HG02678 (cell line): ENCODE measurements at regions not wholly inside any gene's neighbourhood (a gene's known extent, or its start where the extent isn't known, plus 50 kb on each side); places are given as distances from the start of the nearest gene placed in this dataset.
"Not testable (repeated sequence)": the region's sequence is repeated elsewhere in the genome, so short reads cannot be mapped to it uniquely, and the experiment has no call there.

Experiments
- ATAC-seq: cut with Tn5 transposase; IDR thresholded peaks from one replicate; pipeline ENCODE4 v1.9.1; 2021; ENCODE audit warnings: mild to moderate bottlenecking, moderate library complexity; ENCODE audit not compliant: unreplicated experiment

DNA sequence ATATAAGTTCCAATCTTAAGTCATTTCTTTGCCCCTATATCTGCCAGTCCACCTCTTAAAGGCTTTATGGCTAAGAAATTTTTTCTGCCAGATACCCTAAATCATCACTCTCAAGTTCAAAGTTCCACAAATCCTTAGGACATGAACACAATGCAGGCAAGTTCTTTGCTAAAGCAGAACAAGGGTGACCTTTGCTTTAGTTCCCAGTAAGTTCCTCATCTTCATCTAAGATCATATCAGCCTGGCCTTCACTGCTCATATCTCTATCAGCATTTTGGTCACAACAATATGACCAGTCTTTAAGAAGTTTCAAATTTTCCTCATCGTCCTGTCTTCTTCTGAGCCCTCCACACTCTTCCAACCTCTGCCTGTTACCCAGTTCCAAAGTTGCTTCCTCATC, 402.2 kb upstream of the RUNX1 start:
- no peak for ATAC-seq

DNA sequence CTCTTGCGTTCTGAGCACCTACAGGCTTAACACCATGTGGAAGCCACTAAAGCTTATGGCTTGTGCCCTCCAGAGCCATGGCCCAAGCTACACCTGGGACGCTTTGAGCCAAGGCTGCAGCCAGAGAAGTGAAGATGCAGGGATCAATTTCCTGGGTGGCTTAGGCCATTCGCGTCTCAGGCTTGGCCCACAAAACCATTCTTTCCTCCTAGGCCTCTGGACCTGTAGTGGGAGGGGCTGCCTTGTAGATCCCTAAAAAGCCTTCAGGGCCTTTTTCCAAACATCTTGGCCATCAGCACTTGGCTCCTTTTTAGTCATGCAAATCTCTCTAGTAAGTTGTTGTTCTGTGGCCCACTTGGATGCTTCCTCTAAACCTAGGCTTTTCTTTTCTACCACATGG, 401.7 kb upstream of the RUNX1 start:
- no peak for ATAC-seq

DNA sequence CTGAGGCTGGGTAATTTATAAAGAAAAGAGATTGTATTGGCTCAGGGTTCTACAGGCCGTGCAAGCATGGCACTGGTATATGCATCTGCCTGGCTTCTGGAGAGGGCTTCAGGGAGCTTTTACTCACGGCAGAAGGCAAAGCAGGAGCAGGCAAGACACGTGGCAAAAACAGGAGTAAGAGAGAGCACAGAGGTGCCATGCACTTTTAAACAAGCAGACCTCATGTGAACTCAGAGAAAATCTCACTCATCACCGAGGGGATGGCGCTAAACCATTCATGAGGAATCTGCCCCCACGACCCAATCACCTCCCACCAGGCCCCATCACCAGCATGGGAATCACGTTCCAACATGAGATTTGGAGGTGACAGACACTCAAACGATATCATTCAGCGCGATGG, 400.7 kb upstream of the RUNX1 start:
- no peak for ATAC-seq

DNA sequence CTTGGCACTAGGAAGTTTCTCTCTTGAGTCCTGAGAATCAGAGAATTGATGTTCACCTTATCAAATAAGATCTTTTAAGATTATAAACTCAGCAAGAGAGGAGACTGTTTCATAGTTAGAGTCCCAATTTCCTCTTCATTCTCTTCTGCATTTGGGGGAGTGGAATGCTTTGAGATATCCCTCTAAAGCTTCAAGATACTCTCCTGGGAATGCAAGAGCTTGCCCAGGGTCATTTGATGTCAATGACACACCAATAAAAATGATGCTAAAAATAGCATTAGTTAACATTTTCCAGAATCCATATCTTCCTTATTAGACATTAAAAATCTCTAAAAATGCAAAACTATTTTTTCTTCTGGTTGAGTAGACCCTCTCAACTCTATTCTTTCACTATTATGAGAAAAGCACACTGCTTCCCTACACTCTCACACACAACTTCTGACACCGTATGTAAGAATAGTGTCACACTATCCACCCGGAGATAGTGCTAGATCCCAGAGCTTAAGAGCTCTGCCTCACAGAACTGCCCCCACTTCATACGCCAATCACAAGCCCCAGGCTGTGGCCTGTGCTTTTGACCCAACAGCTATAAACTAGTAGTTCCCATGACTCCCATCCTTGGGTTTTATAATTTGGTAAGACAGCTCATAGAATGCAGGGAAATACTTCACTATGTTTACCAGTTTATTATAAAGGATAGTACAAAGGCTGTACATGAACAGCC, 399.9 kb upstream of the RUNX1 start:
- ATAC-seq, result no peak

DNA sequence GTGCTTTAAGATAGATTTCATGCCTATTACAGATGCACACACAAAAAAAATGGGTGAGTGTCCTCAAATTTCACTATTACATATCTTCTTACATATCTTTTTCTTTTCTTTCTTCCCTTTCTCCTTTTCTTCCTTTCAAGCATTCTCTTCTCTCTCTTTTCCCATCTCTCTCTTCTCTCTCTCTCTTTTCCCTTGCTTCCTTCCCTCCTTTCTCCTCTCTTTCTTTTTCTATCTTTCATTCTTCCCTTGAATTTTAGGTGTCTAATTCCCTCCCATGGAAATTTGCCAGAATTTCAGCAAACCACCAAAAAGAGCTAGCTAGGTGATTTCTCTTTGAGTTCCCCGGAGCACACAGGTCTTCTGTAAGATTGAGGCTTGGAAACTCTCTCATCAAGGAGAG, 395.3 kb upstream of the RUNX1 start:
- no peak for ATAC-seq

DNA sequence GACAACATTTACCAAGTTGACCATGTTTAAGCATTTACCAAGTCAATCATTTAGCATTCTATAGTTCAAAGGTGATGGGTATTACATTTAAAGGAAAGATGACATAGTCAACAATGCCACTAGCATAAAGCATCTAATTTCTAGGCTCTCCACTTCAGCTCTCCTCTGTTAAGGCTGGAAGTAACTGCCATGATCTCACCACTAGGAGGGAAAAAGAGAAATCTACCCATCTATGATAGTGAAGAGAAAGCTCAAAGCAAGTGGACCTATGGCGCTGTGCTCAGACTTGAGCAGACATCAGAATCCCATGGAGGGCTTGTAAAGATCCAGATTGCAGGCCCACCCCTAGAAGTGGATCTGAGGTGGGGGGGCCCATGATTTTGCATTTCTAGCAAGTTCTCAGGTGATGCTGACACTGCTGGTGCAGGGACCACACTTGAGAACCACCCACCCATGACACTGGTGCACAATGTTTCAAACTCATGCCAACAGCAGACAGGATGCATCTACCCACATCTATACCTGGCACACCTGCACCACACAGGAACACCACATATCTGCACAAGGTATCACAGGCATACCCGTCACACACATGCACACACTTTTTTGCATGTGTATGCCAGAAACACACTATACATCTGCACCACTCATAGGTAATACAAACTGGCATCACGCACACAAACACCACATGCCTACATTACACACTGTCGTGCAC, 392.9 kb upstream of the RUNX1 start:
- ATAC-seq, result no peak

DNA sequence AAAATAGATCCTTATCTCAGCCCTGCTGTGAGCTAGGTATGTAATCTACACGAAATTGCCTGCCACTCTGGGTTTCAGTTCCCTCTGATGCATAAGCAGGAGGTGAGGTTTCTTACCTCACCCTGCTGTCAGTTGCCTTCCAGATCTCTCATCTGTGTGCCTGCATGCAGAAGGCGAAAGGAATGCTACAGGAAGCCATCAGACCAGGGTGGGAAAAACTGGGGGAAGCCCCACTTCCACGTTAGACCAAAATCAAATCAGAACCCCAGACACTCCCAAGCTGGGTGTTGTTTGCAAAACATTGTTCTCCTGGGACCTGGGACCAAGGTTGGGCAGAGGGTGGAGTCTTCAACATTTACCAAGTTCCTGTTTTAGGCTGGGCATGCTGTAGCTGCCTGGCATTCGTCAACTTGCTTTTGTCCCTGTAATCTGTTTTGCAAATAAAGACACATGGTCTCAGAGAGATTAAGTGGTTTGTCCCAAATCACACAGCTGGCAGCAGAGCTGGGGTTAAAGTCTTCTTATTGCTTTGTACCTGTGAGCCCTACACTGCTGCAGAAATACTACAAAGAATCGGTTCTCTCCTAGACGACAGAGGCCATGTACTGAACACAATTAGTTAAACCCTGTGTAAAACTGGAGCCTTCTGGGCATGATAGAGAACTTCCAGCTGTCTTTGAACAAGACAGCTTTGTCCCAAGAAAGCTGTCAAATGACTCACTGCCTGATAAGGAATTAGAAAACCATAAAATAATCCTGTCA, 389.7 kb upstream of the RUNX1 start:
- no peak for ATAC-seq

DNA sequence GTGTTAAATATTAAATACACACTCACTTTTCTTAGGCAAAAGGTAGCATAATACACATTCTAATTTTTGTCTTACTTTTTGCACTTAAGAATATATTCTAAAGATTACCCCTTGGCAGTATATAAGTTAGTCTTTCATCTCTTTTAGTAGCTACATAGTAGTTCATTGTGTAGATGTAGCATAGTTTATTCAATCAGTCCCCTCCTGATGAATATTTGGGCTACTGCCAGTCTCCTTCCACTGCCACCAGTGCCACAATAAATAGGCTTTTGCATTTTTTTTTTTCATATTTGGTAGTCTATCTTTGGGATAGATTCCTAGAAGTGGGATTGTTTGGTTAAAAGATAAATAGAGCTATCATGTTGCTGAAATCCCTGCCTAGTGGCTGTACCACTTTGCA, 388.8 kb upstream of the RUNX1 start:
- ATAC-seq, result no peak

DNA sequence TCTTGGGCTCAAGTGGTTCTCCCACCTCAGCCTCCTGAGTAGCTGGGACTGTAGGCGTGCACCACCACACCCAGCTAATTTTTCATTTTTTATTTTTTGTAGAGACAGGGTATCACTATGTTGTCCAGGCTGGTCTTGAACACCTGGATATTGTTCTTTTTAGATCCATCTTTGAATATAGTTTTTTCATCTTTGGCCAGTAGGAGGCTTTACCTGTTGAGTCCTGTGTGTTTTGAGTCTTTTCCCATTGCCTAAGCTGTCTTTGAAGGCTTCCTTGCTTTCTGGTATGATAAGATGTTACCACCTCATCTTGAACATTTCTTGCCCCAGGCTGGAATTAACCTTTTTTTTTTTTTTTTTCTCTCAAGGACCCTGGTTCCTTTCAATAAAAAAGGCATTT, 387.8 kb upstream of the RUNX1 start:
- ATAC-seq, result no peak

DNA sequence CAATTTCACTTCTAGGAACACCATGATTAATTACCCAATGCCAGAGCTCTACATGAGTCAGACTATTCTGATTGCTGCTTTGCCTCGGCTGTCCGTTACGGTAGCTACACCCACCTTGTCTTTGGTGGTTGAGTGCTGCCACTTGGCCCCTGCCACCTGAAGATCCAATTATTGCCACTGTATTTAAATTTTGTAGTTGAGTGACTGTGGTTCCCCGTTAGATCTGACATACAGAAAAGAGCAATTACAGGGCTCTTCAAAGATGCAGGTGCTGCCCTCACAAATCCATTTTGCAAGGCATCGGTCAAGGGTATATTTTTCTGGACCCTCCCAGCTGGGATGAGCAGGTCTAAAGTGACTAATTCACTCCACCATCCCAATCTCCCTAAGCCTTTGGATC, 383.5 kb upstream of the RUNX1 start:
- ATAC-seq, result not testable (repeated sequence)

DNA sequence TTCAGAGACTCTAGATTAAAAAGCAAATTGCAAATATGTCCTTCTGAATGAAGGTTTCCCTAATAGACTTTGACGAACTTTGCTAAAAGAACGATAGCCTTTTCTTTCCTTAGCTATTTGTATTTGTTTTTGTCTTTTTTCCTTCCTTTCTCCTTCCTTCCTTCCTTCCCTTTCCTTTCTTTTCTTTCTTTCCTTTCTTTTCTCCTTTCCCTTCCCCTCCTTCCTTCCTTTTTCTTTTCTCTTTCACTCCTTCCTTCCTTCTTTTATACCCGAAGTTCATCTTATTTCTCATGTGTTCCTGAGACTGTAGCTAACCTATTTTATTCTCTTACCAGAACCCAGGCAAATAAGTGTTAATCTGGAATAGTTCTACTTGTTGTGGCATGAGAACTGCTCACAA, 381.2 kb upstream of the RUNX1 start:
- ATAC-seq, result no peak

DNA sequence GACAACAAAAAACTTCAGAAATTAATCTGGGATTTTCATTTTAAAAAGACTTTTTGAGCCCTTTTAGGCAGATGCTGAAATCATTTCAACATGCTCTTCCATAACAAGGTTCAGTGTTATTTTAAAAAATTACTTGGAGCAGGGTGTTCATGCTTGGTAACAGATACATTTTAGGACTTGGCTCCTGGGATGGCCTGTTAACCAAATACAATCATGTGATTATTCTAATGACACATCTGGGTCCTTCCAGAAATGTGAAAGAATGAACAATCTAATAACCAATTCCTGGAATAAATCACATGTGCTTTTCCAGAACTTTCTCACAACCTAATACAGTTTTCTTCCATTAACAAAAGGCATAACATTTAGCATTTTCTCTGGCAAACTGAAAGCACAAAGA, 379.8 kb upstream of the RUNX1 start:
- ATAC-seq, result no peak

DNA sequence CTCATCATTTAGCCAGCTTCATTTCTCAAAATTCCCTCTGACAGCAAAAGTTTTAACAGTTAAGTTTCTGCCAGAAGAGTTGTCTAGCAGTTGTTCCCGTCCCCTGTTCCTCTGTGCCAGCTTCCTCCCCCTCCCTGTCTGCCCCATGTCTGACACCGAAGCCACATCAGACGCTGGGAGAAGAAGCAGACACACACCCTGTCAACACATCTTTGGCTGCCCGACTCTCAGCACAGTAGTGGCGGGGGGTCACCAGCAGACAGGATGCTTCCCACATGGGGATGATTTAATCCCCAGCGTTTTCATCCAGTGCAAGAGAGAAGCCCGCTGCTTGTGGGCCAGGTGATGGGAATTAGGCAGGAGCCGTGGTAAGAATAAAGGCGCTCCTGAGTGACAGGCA, 379.4 kb upstream of the RUNX1 start:
- ATAC-seq, result no peak

DNA sequence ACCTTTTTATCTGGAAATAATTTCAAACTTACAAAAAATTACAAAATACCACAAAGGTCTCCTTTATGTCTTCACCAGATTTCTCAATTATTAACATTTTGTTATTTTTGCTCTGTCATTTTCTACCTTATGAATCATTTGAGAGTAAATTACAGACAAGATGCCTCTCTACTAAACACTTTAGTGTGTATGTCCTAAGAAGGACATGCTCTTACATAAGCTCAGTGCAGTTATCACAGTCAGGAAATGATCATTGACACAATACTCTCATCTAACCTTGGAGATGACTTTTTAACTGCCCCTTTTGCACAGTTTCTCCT, 378.9 kb upstream of the RUNX1 start:
- ATAC-seq, result no peak

DNA sequence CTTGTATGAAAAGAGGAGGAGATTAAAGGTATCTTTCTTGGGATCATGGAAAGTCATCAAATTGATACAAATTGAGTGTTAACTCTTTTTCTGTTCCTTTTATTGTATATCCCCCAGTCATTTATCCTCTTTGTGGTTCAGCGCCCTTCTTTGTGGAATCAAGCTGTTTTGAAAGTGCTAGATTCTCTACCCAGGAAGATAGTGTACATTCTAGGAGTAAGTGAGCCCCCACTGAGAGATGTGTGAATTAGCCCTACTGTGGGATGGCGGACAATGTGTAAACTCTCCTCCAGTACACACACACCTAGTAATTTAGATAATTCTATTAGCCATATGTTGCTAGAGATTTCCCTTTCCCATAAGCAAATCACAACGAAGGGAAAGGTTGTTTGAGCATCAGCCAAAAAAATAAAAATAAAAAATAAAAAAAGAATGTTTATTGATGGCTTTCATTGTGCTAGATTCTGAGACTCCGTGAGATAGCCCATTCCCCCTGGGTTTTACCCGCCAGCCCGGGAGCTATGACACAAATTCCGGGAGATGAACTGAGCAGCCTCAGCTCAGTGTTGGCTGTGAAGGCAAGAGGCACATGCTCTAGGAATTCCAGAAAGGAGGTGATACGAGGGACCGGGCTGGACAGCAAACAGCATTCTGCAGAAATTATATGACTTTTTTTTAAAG, 378.4 kb upstream of the RUNX1 start:
- ATAC-seq, result no peak

DNA sequence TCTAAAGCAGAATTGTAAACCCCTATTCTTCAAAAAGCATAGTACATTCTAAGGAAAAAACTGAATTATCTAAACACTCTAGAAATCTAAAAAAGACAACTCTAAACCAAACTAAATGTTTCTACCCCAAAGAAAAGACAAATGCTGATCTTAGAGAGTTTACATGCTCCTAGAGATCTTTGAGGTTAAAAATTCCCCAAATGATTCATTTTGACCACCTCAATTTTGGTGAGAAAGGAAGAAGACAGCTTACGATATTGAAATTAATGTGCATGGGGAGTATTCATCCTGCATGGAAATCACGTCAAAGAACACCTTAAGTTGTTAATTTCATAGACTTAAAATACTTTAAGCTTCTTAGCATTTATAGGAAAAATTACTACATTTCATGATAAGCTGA, 377.8 kb upstream of the RUNX1 start:
- ATAC-seq, result no peak

DNA sequence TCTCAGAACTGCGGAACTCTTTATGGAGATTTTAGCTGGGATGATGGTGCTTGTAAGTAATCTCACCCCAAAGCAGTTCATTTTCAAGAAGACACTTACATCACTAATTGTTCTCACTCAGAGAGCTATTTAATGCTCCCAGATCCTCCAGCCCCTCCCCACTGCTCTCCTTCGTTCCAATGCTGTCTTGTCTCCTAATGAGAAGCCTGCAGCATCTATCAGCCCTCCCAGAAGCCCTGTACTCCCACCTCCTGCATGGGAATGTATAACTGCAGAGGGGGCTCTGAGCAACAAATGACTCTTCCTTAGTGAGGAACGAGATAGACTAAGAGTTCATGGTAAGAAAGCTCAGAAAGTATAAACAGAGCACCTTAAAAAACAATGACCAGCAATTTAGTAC, 377.4 kb upstream of the RUNX1 start:
- ATAC-seq, result no peak

DNA sequence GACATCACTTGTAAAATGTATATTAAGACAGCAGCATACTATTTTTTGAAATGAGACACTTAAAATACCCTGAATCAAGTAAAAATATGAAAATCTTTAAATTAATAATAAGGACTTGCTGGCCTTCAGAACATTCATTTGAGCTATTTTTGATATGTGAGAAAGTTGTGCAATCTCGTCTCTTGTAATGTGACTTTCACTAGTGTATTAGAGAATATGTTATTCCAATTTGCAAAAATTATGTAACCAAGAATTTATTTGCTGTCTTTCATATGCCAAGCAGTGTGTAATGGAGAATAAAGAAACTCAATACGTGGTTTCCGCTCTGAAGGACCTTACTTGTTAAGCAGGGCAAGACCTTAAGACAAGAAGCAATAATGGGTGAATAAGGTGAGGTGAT, 375.0 kb upstream of the RUNX1 start:
- ATAC-seq, result no peak

DNA sequence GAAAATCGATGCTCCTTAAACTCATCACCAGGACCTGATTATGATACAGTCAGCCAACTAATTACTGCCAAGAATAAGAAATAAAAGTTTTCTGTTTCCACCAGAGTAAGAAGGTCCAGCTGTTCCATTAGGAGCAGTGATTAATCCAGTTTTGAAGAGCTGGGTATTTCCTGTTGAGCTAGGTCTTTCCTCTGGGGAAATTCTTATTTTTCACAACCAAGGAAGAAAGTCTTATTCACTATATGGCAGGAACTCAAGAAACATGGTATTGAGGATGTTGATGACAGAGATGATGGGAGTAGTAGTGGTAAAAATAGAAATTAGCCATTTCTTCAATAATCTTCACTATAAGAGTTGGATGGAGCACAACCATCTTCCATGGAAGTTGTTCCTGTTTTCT, 374.6 kb upstream of the RUNX1 start:
- no peak for ATAC-seq

DNA sequence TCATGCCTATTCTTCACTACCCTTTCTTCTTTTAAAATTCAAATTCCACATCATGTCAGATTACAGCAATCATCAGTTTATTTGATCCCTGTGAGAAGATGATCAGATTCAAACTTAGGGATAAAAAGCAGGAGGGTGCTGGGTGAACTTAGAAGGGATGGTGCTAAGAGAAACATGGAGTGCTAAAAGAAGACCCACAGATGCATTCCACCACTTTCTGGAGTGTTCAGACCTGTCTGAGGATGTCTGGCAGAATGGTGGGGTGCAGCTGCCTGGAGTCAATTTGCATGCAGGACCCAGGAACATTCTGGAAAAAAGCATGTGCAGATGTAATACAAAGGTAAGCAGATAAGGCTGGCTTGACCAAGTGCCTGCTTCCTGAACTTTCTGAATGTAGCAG, 372.9 kb upstream of the RUNX1 start:
- ATAC-seq, result no peak

DNA sequence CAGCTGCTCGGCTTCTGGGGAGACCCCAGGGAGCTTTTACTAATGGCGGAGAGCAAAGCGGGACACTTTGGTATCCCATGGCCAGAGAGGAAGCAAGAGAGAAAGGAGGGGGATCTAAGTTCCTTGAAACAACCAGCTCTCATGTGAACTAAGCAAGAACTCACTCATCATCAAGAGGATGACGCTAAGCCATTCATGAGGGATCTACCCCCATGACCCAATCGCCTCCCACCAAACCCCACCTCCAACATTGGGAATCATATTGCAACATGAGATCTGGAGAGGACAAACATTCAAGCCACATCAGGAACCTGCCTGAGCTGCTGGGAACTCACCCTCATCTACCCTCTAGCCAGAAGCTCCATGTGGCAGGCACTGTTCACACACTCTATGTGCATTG, 372.1 kb upstream of the RUNX1 start:
- no peak for ATAC-seq

DNA sequence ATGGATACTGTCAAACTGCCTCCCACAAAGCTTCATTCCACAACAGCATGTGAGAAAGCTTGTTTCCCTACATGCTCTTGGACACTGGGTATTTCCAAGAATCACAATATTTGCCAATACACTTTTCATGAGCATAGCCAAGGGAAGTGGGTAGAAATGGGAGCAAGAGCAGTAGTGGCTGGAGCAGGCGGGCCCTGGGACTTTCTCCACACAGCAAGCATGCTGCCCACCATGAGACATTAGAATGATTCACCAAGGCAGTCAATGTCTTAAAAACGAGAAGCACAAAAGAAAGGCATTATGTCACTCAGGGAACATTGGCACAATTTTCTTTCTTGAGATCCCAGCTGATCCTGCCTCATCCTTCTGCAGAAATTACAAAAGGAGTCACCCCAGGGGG, 371.6 kb upstream of the RUNX1 start:
- ATAC-seq, result no peak
